ENCODE measurements at regions not wholly inside any gene's neighbourhood (a gene's known extent, or its start where the extent isn't known, plus 50 kb on each side); places are given as distances from the start of the nearest gene placed in this dataset.

DNA sequence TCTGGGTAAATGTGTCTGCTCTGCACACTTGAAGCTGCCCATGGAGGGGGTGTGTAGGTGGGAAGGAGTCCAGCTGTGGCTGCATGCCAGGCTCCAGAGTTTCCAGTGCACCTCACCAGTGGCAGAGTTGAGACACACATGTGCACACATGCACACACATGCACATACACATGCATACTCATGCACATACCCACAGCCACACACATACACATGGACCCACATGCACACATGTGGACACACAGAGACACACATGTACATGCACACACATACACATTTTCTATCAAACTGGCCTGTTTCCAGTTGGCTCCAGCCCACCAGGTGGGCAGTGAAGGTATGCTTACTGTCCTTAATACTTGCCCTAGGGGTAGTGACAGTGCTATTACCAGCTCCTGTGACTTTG lies 99.7 kb downstream of the RAMP3 start:
- H3K27me3 Mint-ChIP-seq (ENCODE audit: low read depth, poor library complexity), result peaks cover 32% of the 10 kb centered on the region

DNA sequence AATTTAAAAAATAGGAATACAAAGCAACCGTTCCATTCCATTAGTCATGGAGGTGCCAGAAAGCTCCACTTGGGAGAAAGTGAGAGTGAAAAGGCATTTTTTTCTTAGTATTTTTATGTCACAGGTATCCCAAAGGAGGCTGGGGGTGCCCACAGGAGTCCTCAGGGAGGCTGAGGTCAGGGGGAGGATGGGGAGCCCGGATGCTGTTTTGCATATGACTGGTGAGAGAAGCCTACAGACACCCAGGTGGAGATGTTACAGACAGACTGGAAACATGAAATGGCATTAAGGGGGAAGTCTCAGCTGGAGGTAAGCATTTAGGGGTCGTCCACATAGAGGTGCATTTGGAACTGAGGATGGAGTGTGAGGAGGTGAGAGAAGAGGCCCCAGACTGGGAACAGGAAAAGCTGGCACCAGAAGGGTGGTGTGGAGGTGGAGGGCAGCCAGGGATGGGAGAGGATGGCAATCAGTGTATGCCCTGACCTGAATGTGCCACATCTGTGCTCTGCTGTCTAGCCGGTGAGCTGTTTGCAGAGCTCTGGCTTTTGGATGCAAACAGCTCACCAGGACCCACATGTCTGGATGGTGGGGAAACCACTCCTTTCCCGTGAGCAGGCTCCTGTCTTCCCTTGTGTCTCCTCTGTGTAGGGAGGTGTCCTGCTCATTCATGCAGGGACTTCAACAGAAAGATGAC lies 101.1 kb downstream of the RAMP3 start:
- peaks cover 8% of the 10 kb centered on the region for H3K9me3 Mint-ChIP-seq
- H3K4me3 Mint-ChIP-seq, result no peak overlapping the region
- no peak overlapping the region for H3K27ac Mint-ChIP-seq
- no peaks in the 10 kb centered on the region for H3K4me1 Mint-ChIP-seq
- no peak for DNase-seq
- no peak for TF ChIP-seq CTCF (IDR thresholded peaks at IDR 0.05)
- peaks cover 23% of the 10 kb centered on the region for H3K27me3 Mint-ChIP-seq (ENCODE audit: low read depth, poor library complexity)
- no peaks in the 10 kb centered on the region for H3K36me3 Mint-ChIP-seq (ENCODE audit: low read depth)

More for the DNA sequence above, 99.7 kb downstream of the RAMP3 start:
- TF ChIP-seq CTCF (IDR thresholded peaks at IDR 0.05), result no peak
- Mint-ChIP-seq H3K4me1 (no peaks in the 10 kb centered on the region), H3K4me3 (no peak overlapping the region), H3K27ac (no peak overlapping the region), H3K9me3 (no peaks in the 10 kb centered on the region), H3K36me3 (ENCODE audit: low read depth) (no peaks in the 10 kb centered on the region)
- no peak for DNase-seq

DNA sequence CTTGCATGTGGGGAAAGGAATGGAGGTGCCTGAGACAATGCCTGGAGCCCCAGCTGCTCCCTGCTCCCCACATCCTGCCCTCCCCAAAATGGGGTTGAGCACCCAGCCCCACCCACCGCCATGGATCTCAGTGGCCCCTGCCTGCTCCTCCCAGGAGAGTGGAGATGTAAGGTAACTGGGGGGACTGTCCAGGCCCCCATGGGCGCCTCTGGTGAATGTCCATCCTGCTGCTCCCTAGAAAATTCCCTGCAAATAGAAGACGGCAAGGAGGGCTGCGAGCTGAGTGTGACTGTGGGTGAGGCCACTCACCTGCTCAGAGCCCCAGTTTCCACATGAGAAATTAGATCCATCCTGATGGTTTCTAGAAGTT lies 101.6 kb downstream of the RAMP3 start:
- Mint-ChIP-seq H3K27ac (no peak overlapping the region), H3K36me3 (ENCODE audit: low read depth) (no peaks in the 10 kb centered on the region), H3K9me3 (peaks cover 9% of the 10 kb centered on the region), H3K27me3 (ENCODE audit: low read depth, poor library complexity) (peaks cover 23% of the 10 kb centered on the region), H3K4me3 (no peak overlapping the region), H3K4me1 (no peaks in the 10 kb centered on the region)
- TF ChIP-seq CTCF (IDR thresholded peaks at IDR 0.05), result no peak
- DNase-seq, result no peak

GRCh38 chr7:45259966-45260646 lies 102.5 kb downstream of the RAMP3 start:
- Mint-ChIP-seq H3K36me3 (ENCODE audit: low read depth) (no peaks in the 10 kb centered on the region), H3K4me3 (no peak overlapping the region), H3K27me3 (ENCODE audit: low read depth, poor library complexity) (peaks cover 32% of the 10 kb centered on the region), H3K27ac (no peak overlapping the region), H3K4me1 (no peaks in the 10 kb centered on the region), H3K9me3 (peaks cover 13% of the 10 kb centered on the region)
- peak; percentile 99 for TF ChIP-seq CTCF (IDR thresholded peaks at IDR 0.05)
- peak; percentile 88 for DNase-seq

DNA sequence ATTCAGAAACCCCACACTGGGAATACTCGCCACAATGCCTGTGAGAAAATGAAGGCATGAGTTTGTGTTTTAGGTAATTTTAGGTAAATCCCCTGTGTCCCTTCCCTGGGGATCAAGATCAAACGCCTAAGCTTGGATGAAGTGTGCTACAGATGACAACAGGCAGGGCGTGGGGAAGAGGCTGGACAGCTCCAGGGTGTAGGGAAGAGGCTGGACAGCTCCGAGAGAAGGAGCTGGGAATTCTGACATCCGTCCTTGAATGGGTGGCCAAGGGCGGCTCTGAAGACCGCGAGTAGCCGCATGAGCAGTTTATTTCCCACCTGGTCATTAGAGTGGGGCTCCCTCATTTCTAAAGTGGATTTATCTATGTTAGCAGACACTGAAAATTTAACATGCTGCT lies 109.7 kb downstream of the RAMP3 start:
- Mint-ChIP-seq H3K4me1 (no peaks in the 10 kb centered on the region), H3K9me3 (peaks cover 13% of the 10 kb centered on the region), H3K27ac (no peak overlapping the region), H3K4me3 (no peak overlapping the region), H3K27me3 (ENCODE audit: low read depth, poor library complexity) (peaks cover 31% of the 10 kb centered on the region), H3K36me3 (ENCODE audit: low read depth) (no peaks in the 10 kb centered on the region)
- DNase-seq, result peak; percentile 10
- TF ChIP-seq CTCF (IDR thresholded peaks at IDR 0.05), result no peak

DNA sequence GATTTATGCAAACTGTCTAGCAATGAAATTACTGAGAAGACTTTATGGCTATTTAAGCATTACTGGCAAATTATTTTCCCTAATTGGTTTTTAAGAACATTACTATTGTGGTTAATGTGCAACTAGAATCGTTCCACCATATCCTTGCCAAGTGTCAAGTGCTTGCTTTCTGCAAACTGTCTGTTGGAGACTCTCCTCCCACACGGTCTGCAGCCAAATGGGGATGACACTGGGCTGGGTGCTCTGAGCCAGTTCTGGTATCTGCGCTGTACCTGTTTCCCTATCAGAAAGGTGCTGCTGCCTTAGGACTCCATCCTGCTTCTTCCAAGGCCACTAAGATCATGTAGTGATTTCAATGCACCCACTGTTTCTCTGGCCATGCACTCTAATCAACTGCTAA lies 110.4 kb downstream of the RAMP3 start:
- Mint-ChIP-seq H3K27me3 (ENCODE audit: low read depth, poor library complexity) (peaks cover 31% of the 10 kb centered on the region), H3K9me3 (peaks cover 11% of the 10 kb centered on the region), H3K27ac (no peak overlapping the region), H3K36me3 (ENCODE audit: low read depth) (no peaks in the 10 kb centered on the region), H3K4me1 (no peaks in the 10 kb centered on the region), H3K4me3 (no peak overlapping the region)
- DNase-seq, result no peak
- TF ChIP-seq CTCF (IDR thresholded peaks at IDR 0.05), result no peak

Data from nephron progenitor cell (in vitro differentiated cells).